ENCODE measurements at regions not wholly inside any gene's neighbourhood (a gene's known extent, or its start where the extent isn't known, plus 50 kb on each side); places are given as distances from the start of the nearest gene placed in this dataset.

- Mint-ChIP-seq H3K9me3 (no peaks in the 10 kb centered on the region), H3K36me3 (no peaks in the 10 kb centered on the region), H3K27ac (no peak overlapping the region), H3K4me3 (no peak overlapping the region), H3K27me3 (ENCODE audit: insufficient read depth, low read depth) (no peaks in the 10 kb centered on the region), H3K4me1 (peaks cover 33% of the 10 kb centered on the region)
- Histone ChIP-seq H3K4me3 (no peak overlapping the region), H3K27me3 (no peaks in the 10 kb centered on the region), H4K20me1 (ENCODE audit: low read depth) (no peaks in the 10 kb centered on the region), H3K27ac (no peak overlapping the region), H3K4me1 (peaks cover 16% of the 10 kb centered on the region), H3K79me2 (ENCODE audit: low read depth) (no peaks in the 10 kb centered on the region), H3F3A (ENCODE audit: low read depth) (no peaks in the 10 kb centered on the region), H3K36me3 (no peaks in the 10 kb centered on the region), H3K9ac (no peak overlapping the region), H2AFZ (replicated peaks) (no peak overlapping the region), H3K9me3 (ENCODE audit: low read depth) (no peaks in the 10 kb centered on the region), H3K4me2 (no peak overlapping the region)
- DNase-seq (ENCODE audit: low spot score) = no peak
- TF ChIP-seq EZH2phosphoT487 (IDR thresholded peaks at IDR 0.05) (no peak), CTCF (IDR thresholded peaks at IDR 0.05) (no peak)
Observed at GRCh38 chr9:13428766-13429165, 149.3 kb upstream of the MPDZ start.

- peaks cover 16% of the 10 kb centered on the region for H3K4me1 ChIP-seq
- H3K4me2 ChIP-seq = no peak overlapping the region
- peaks cover 33% of the 10 kb centered on the region for H3K4me1 Mint-ChIP-seq
- H3F3A ChIP-seq (ENCODE audit: low read depth) = no peaks in the 10 kb centered on the region
- no peak overlapping the region for H3K4me3 ChIP-seq
- H3K9me3 Mint-ChIP-seq = no peaks in the 10 kb centered on the region
- no peaks in the 10 kb centered on the region for H4K20me1 ChIP-seq (ENCODE audit: low read depth)
- H2AFZ ChIP-seq (replicated peaks) = no peak overlapping the region
- H3K36me3 ChIP-seq = no peaks in the 10 kb centered on the region
- H3K27me3 Mint-ChIP-seq (ENCODE audit: insufficient read depth, low read depth) = no peaks in the 10 kb centered on the region
- no peaks in the 10 kb centered on the region for H3K79me2 ChIP-seq (ENCODE audit: low read depth)
- TF ChIP-seq EZH2phosphoT487 (IDR thresholded peaks at IDR 0.05) (no peak), CTCF (IDR thresholded peaks at IDR 0.05) (peak; percentile 96)
- H3K36me3 Mint-ChIP-seq = no peaks in the 10 kb centered on the region
- no peaks in the 10 kb centered on the region for H3K27me3 ChIP-seq
- H3K9me3 ChIP-seq (ENCODE audit: low read depth) = no peaks in the 10 kb centered on the region
- no peak overlapping the region for H3K27ac ChIP-seq
- peak; percentile 60 for DNase-seq (ENCODE audit: low spot score)
- no peak overlapping the region for H3K9ac ChIP-seq
- no peak overlapping the region for H3K27ac Mint-ChIP-seq
- H3K4me3 Mint-ChIP-seq = no peak overlapping the region
Observed at GRCh38 chr9:13427587-13427986, 148.1 kb upstream of the MPDZ start.

GRCh38 chr9:13426606-13427005, 147.1 kb upstream of the MPDZ start:
- Histone ChIP-seq H3K36me3 (no peaks in the 10 kb centered on the region), H3F3A (ENCODE audit: low read depth) (no peaks in the 10 kb centered on the region), H3K4me1 (peaks cover 16% of the 10 kb centered on the region), H3K27me3 (no peaks in the 10 kb centered on the region), H3K27ac (no peak overlapping the region), H3K9ac (no peak overlapping the region), H3K4me2 (no peak overlapping the region), H4K20me1 (ENCODE audit: low read depth) (no peaks in the 10 kb centered on the region), H3K79me2 (ENCODE audit: low read depth) (no peaks in the 10 kb centered on the region), H3K4me3 (no peak overlapping the region), H3K9me3 (ENCODE audit: low read depth) (no peaks in the 10 kb centered on the region), H2AFZ (replicated peaks) (no peak overlapping the region)
- TF ChIP-seq EZH2 (IDR thresholded peaks at IDR 0.05) (no peak), EZH2phosphoT487 (IDR thresholded peaks at IDR 0.05) (no peak), CTCF (IDR thresholded peaks at IDR 0.05) (no peak)
- no peak overlapping the region for H3K27ac Mint-ChIP-seq
- DNase-seq (ENCODE audit: low spot score) = no peak
- H3K4me3 Mint-ChIP-seq = no peak overlapping the region
- peaks cover 32% of the 10 kb centered on the region for H3K4me1 Mint-ChIP-seq
- H3K36me3 Mint-ChIP-seq = no peaks in the 10 kb centered on the region
- no peaks in the 10 kb centered on the region for H3K9me3 Mint-ChIP-seq
- H3K27me3 Mint-ChIP-seq (ENCODE audit: insufficient read depth, low read depth) = no peaks in the 10 kb centered on the region

- no peak overlapping the region for H3K4me3 ChIP-seq
- H3K4me3 Mint-ChIP-seq = no peak overlapping the region
- no peak for DNase-seq (ENCODE audit: low spot score)
- H3K79me2 ChIP-seq (ENCODE audit: low read depth) = no peaks in the 10 kb centered on the region
- H3K36me3 ChIP-seq = no peaks in the 10 kb centered on the region
- no peak overlapping the region for H3K27ac ChIP-seq
- H2AFZ ChIP-seq (replicated peaks) = no peak overlapping the region
- H3K27me3 ChIP-seq = no peaks in the 10 kb centered on the region
- peaks cover 15% of the 10 kb centered on the region for H3K4me1 Mint-ChIP-seq
- no peak overlapping the region for H3K4me2 ChIP-seq
- no peak overlapping the region for H3K27ac Mint-ChIP-seq
- H3K9me3 Mint-ChIP-seq = peaks cover 4% of the 10 kb centered on the region
- no peak for TF ChIP-seq EZH2phosphoT487 (IDR thresholded peaks at IDR 0.05)
- no peak for TF ChIP-seq EZH2 (IDR thresholded peaks at IDR 0.05)
- no peak for TF ChIP-seq CTCF (IDR thresholded peaks at IDR 0.05)
- H3K4me1 ChIP-seq = peaks cover 5% of the 10 kb centered on the region
- no peaks in the 10 kb centered on the region for H3K9me3 ChIP-seq (ENCODE audit: low read depth)
- H4K20me1 ChIP-seq (ENCODE audit: low read depth) = no peaks in the 10 kb centered on the region
- H3K27me3 Mint-ChIP-seq (ENCODE audit: insufficient read depth, low read depth) = no peaks in the 10 kb centered on the region
- no peak overlapping the region for H3K9ac ChIP-seq
- H3K36me3 Mint-ChIP-seq = no peaks in the 10 kb centered on the region
- no peaks in the 10 kb centered on the region for H3F3A ChIP-seq (ENCODE audit: low read depth)
Observed at GRCh38 chr9:13424872-13425271, 145.4 kb upstream of the MPDZ start.
